Neural crest cell (in vitro differentiated cells): ENCODE measurements at regions not wholly inside any gene's neighbourhood (a gene's known extent, or its start where the extent isn't known, plus 50 kb on each side); places are given as distances from the start of the nearest gene placed in this dataset.

Experiments used
- DNase-seq: peaks from one replicate; pipeline ENCODE4 v3.0.0; 2021; ENCODE audit warnings: low read depth, mixed read lengths, low spot score
- H3K27ac Mint-ChIP-seq: one replicate; pipeline ENCODE4 v1.8.0; 2021; ENCODE audit warnings: mild to moderate bottlenecking, mixed read lengths; ENCODE audit not compliant: unreplicated experiment
- H3K27me3 Mint-ChIP-seq: 2 replicates; pipeline ENCODE4 v1.8.0; 2021; ENCODE audit warnings: low read depth, mild to moderate bottlenecking, mixed read lengths
- H3K36me3 Mint-ChIP-seq: 2 replicates; pipeline ENCODE4 v1.8.0; 2021; ENCODE audit warnings: low read depth, mild to moderate bottlenecking, mixed read lengths
- H3K4me1 Mint-ChIP-seq: 2 replicates; pipeline ENCODE4 v1.8.0; 2021; ENCODE audit warnings: mixed read lengths
- H3K4me3 Mint-ChIP-seq: one replicate; pipeline ENCODE4 v1.8.0; 2021; ENCODE audit warnings: mild to moderate bottlenecking, mixed read lengths
- H3K9me3 Mint-ChIP-seq: 2 replicates; pipeline ENCODE4 v1.8.0; 2021; ENCODE audit warnings: mixed read lengths
- TF ChIP-seq, protein P1 (sequence below): fragments of 200-600 bp; sonication (generic); conservative IDR thresholded peaks from 2 replicates; pipeline ENCODE4 v1.5.0; 2021; ENCODE audit warnings: antibody characterized with exemption, mild to moderate bottlenecking

DNA sequence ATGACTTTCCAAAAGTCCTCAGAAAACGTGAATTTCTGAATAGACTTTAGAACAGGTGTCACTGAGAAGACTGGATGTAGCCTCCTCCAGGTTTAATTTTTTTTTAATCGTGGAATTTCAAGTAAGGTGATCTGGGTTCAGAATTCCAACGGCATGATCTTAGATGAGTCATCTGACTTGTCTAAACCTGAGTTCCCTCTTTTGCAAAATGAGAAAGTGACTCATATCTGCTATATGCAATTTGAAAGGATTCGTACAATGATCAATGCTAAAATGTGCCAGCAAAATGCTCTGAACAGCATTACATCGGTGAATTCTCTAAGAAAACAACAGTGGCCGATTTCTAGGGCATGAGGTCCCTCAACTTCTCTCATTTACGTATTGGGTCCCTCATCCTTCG, 69.1 kb upstream of the ZNF516 start:
- Mint-ChIP-seq H3K27ac (no peak overlapping the region), H3K4me3 (no peak overlapping the region), H3K27me3 (no peaks in the 10 kb centered on the region), H3K4me1 (peaks cover 26% of the 10 kb centered on the region), H3K36me3 (no peaks in the 10 kb centered on the region), H3K9me3 (peaks cover 3% of the 10 kb centered on the region)
- no peak for DNase-seq
- TF ChIP-seq, protein P1, sequence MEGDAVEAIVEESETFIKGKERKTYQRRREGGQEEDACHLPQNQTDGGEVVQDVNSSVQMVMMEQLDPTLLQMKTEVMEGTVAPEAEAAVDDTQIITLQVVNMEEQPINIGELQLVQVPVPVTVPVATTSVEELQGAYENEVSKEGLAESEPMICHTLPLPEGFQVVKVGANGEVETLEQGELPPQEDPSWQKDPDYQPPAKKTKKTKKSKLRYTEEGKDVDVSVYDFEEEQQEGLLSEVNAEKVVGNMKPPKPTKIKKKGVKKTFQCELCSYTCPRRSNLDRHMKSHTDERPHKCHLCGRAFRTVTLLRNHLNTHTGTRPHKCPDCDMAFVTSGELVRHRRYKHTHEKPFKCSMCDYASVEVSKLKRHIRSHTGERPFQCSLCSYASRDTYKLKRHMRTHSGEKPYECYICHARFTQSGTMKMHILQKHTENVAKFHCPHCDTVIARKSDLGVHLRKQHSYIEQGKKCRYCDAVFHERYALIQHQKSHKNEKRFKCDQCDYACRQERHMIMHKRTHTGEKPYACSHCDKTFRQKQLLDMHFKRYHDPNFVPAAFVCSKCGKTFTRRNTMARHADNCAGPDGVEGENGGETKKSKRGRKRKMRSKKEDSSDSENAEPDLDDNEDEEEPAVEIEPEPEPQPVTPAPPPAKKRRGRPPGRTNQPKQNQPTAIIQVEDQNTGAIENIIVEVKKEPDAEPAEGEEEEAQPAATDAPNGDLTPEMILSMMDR, result no peak

DNA sequence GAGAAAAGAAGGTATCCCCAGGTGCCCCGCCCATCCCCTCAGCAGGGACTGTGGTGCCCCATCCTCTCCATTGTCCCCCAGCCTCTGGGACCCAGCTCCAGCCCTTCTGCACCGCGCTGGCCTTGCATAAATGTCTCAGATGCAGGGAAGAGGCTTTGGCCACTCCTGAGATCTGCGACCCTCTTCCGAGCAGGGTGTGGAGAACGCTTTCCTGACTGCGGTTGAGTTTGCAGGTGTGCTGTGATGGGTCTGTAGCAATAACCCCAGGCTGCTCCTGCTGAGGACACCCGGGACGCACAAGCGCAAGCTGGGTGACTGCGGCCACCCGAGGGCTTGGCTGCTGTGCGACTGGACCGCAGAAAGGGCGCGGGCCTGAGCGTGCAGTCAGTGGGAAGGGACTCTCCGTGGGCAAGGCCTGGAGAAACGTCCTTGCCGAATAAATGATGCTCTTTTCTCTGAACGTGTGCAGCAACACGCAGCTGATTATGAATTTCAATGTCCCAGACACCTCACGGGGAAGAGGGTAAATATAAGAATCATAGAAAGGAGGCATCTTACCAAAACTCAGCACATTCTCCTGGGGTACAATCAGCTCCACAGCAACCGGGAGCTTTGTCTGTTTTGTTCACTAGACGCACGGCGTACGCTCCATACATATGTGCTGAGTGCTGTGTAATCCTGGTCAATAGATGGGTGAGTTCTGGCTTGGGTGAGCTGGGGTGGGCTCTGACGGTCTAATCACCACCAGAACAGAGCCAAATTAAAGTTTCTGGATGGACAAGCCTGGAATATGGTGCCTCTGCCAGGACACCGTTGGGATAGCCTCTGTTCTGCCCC, 67.5 kb upstream of the ZNF516 start:
- H3K27ac Mint-ChIP-seq, result no peak overlapping the region
- H3K4me1 Mint-ChIP-seq, result peaks cover 25% of the 10 kb centered on the region
- H3K36me3 Mint-ChIP-seq, result no peaks in the 10 kb centered on the region
- H3K9me3 Mint-ChIP-seq, result peaks cover 3% of the 10 kb centered on the region
- H3K4me3 Mint-ChIP-seq, result no peak overlapping the region
- DNase-seq, result no peak
- no peaks in the 10 kb centered on the region for H3K27me3 Mint-ChIP-seq
- TF ChIP-seq, protein P1, result no peak

GRCh38 chr18:76558881-76559667, 64.0 kb upstream of the ZNF516 start:
- Mint-ChIP-seq H3K4me1 (peaks cover 9% of the 10 kb centered on the region), H3K36me3 (no peaks in the 10 kb centered on the region), H3K9me3 (peaks cover under 1% of the 10 kb centered on the region), H3K4me3 (no peak overlapping the region), H3K27ac (no peak overlapping the region), H3K27me3 (no peaks in the 10 kb centered on the region)
- DNase-seq, result no peak
- TF ChIP-seq, protein P1, result no peak

- H3K4me3 Mint-ChIP-seq, result no peak overlapping the region
- no peaks in the 10 kb centered on the region for H3K27me3 Mint-ChIP-seq
- TF ChIP-seq, protein P1, result no peak
- no peaks in the 10 kb centered on the region for H3K9me3 Mint-ChIP-seq
- H3K27ac Mint-ChIP-seq, result no peak overlapping the region
- no peaks in the 10 kb centered on the region for H3K36me3 Mint-ChIP-seq
- peaks cover 9% of the 10 kb centered on the region for H3K4me1 Mint-ChIP-seq
- DNase-seq, result no peak
Measured at GRCh38 chr18:76557026-76557575, 62.1 kb upstream of the ZNF516 start.

DNA sequence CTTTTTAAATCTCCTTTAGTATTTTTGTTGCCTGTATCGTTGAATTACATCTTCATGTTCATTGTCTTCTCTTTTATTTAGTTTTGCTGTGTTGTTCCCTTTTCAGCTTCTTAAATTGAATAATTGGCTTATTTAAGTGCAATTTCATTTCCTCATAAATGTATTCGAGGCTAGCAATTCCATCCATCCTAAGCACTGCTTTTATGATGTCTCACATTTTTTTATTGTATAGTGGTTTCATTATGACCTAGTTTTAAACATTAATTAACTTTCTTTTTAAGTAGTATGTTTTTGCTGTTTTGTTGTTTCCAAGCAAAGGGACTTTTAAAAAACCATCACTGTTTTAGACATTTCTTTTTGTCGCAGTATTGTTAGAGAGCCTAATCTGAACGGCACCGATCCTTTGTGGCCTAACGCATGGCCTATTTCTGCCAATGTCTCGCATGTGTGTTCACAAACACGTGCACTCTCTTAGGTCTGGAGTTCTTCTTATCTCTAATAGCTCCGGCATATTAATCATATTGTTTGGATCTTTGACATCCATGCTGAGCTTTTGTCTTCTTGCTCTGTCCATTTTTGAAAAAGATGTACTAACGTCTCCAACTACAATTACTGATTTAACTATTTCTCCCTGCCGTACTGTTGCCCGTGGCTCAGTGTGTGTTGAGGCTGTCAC, 59.6 kb upstream of the ZNF516 start:
- peaks cover under 1% of the 10 kb centered on the region for H3K36me3 Mint-ChIP-seq

More for the DNA sequence above, 59.6 kb upstream of the ZNF516 start:
- Mint-ChIP-seq H3K27me3 (no peaks in the 10 kb centered on the region), H3K4me1 (peaks cover 9% of the 10 kb centered on the region), H3K4me3 (no peak overlapping the region), H3K9me3 (peaks cover 1% of the 10 kb centered on the region), H3K27ac (no peak overlapping the region)
- TF ChIP-seq, protein P1, result no peak
- DNase-seq, result no peak
